Dermis blood vessel endothelial cell (primary cell): ENCODE measurements at regions not wholly inside any gene's neighbourhood (a gene's known extent, or its start where the extent isn't known, plus 50 kb on each side); places are given as distances from the start of the nearest gene placed in this dataset.

Experiments
- DNase-seq: peaks from one replicate; pipeline ENCODE4 v3.0.0; 2010

DNA sequence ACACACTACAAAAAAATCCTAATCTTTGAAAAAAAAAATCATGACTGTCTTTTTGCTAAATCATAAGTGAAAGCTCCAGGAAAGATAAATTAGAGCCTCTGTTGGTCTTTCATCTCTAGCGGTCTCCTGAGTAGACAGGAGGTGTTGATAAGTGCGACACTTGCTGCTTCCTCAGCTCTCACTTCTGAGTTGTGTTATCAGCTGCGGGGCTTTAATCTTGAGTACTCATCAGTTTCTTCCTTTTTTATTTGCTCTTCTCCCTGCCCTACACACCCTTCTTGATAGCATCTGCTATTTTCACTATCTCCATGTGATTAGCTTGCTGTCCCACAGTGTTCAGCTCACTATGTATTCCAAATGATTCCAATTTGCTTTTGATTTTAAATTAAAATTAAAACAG, 1449.2 kb downstream of the C4orf33 start:
- no peak for DNase-seq

- no peak for DNase-seq
These were observed 1449.6 kb downstream of the C4orf33 start for GRCh38 chr4:130545596-130545995.

- DNase-seq, result no peak
These were observed 1463.3 kb downstream of the C4orf33 start for GRCh38 chr4:130559268-130559667.

DNA sequence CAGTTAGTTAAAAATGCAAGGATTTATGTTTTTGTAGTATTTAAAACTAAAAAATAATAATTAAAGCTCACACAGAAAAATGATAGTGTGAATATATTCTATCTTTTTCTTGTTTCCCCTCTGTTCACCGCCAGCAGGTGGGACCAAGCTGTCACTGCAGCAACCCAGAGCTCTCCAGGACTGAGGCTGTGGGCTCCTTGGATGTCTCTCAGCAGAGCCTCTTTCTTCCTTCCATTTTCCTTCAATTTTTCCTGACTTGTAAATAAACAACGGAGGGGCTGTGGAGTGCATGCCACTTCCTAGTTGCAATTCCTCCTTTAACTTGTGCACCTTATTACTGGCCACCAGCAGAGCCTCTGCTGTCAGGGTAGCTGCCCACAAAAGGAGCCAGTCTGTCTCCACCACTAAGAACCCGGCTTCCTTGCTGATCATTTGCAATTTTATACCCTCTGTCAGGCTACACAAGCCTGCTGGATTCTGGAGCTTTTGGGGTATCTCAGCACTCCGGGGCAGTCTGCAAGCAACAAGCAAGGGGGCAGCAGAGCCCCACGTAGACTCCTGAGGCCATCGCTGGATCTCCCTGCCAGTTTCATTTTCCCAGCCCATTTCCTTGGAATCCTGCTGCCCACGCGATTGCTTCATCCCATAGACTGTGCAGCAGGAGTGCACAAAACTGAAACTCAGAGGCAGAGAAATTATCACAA, 1467.4 kb downstream of the C4orf33 start:
- DNase-seq, result no peak

- DNase-seq, result no peak
These were observed 1468.0 kb downstream of the C4orf33 start for GRCh38 chr4:130563889-130564418.

- DNase-seq, result no peak
These were observed 1472.8 kb downstream of the C4orf33 start for GRCh38 chr4:130568746-130569145.

GRCh38 chr4:130573742-130574141, 1477.8 kb downstream of the C4orf33 start:
- no peak for DNase-seq

DNA sequence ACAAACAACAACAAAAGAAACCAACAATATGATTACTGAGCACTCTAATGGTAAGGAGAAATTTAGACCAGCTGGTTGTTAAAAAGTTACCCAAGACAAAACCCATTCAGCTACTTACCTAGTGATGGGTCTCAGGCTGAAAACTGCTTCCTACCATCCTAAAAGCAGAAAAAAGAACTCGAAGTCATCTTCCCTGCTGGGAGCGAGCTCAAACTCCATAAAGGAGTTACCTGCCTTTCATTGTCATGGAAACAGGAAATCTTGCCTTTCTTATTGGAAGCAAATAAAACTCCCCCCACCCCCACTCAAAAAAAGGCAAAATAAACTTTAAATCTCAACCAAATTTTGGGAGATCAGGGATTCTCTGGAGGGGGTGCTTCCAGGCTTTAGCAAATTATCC, 1478.3 kb downstream of the C4orf33 start:
- DNase-seq, result no peak

- DNase-seq, result no peak
These were observed 1480.3 kb downstream of the C4orf33 start for GRCh38 chr4:130576218-130576617.

- DNase-seq, result no peak
These were observed 1495.1 kb downstream of the C4orf33 start for GRCh38 chr4:130591091-130591490.

GRCh38 chr4:130600706-130601105, 1504.8 kb downstream of the C4orf33 start:
- DNase-seq, result no peak

DNA sequence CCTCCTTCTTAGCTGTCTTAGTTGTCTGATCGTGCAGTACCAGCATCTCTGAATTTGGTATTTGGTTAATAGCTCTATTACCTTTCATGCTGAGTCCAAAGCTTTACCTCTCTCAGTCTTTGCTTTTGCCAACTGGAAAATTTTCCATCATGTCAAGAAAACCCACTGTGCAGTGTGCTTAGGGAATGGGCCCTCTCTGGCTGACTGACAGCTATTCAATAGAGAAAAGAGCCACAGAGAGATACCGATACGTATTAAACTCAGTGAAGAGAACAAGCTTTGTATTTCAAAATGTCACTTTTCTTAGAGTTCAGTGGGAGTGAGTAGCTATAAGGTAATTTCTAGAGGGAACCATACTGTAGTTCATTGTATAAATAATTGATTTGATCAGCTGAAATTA, 1507.1 kb downstream of the C4orf33 start:
- no peak for DNase-seq

GRCh38 chr4:130608121-130608520, 1512.2 kb downstream of the C4orf33 start:
- DNase-seq, result no peak

- DNase-seq, result no peak
These were observed 1532.6 kb downstream of the C4orf33 start for GRCh38 chr4:130628531-130628930.

DNA sequence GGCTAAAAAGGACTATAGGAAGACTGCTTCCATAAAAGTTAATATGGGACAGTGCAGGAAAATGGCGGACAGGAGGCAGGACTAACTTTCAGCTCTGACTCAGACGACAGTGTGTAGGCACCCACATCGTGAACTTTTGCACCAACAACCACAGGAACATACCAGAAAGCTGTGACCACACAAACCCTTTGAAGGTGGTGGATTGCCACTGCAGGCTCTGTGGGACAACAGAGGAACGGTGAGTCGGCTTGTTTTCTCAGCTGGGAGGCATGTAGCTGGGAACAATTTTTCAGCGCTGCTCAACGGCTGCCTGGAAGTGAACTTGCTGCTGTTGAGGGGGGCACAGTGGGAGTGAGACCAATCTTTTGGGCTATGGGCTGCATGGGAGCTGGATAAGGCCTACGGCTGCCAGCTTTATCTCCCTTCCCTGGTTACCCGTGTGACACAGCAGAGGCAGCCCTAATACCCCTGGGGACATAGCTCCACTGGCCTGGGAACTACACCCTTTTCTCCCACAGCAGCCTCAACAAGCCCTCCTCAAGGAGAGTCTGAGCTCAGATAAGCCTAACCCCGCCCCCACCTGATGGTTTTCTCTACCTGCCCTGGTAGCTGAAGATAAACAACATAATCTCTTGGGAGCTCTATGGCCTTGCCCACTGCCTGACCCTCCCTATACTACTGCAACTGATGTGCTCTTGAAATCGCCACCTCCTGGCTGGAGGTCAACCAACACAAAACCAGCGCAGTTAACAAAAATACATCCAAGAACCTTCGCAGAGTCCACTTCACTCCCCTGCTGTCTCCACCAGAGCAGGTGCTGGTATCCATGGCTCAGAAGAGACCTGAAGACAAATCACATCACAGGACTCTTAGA, 1537.0 kb downstream of the C4orf33 start:
- no peak for DNase-seq

GRCh38 chr4:130636486-130636885, 1540.5 kb downstream of the C4orf33 start:
- no peak for DNase-seq

DNA sequence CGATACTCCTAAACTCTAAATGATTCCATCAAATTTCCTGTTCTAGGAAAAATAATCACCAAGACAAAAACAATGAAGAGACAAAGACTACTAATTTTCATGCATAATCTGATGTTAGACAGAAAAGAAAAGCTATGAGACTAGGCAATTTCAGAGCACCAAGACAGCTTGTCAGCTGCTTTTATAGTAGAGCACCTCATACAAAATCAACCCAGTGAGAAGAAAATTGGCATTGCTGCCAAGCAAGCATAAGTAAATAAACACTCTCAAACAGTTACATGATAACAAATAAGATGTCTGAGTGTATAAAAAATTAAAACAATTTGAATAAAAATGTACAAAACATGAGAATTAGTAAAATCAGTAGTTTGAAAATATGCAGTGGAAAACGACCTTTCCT, 1544.6 kb downstream of the C4orf33 start:
- no peak for DNase-seq

DNA sequence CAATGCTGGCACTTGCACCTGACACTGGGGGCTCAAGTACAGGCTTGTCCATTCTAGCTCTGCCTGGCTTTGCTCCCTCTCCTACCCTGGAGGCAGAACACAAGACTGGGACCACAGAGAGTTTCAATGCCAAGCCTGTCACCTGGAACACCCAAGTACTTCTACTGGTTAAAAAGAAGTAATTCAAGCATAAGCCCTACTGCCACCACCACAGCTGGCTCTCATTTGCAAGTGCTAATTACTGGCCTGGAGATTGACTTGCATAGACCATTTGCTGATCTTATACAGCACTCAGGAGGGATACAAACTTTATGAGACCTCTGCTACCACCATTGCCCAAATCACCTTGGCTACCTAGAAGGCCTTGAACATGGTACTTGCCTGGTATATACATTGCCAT, 1550.9 kb downstream of the C4orf33 start:
- no peak for DNase-seq

DNA sequence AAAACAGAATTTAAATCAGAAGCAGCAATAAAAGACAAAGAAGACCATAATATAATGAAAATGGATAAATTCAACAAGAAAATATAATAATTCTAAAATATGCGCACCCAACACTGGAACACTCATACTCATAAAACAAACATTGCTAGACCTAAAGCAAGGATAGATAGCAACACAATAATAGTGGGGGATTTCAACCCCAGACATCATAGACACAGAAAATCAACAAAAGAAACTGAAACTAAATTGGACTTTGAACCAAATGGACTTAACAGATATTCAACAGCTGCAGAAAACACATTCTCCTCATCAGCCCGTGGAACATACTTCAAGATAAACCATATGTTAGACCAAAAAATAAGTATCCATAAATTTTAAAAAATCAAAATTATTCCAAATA, 1552.6 kb downstream of the C4orf33 start:
- no peak for DNase-seq

DNA sequence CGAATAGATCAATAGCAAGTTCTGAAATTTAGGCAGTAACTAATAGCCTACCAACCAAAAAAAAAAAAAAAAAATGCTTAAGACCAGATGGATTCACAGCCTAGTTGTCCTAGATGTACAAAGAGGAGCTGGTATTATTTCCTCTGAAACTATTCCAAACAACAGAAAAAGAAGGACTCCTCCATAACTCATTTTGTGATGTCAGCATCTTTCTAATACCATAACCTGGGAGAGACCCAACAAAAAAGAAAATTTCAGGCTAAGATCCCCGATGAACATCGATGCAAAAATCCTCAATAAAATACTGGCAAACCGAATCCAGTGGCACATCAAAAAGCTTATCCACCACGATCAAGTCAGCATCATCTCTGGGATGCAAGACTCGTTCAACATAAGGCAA, 1557.9 kb downstream of the C4orf33 start:
- DNase-seq, result no peak

DNA sequence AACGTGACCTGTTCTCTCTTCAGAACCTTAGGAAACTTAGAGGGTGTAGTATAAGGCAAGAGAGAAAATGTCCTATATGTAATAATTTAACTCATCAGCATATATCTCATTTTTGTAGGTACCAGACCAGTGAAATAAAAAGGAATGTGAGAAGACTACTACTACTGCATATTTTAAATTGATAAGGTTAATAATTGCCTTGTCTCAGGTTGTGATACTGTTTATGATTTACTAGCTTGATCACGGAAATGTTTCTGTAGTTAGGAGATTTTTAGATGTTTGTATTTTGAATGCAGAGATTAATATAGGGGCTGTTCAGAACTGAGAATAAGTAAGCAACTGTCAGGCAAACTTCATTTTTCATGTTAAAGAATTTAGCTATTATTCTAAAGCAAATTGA, 1563.4 kb downstream of the C4orf33 start:
- no peak for DNase-seq

- DNase-seq, result no peak
These were observed 1572.9 kb downstream of the C4orf33 start for GRCh38 chr4:130668859-130669258.

DNA sequence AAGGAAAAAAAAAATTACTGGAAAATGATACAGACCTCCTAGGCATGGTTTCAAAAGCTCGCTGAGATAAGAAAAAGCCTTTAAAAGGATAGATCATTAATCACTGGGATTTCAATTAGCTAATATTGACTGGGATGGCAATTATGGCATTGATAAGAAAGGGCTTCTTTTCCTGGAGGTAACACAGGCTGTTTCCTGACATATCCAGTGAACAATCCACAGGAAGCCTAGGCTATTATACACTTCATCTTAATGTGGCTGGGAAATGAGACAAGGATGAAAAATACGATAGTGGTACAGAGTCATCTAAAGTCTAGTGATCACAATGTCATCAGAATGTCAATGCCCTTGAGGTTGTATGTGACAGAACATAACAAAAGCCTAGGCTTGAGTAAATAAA, 1579.3 kb downstream of the C4orf33 start:
- no peak for DNase-seq

DNA sequence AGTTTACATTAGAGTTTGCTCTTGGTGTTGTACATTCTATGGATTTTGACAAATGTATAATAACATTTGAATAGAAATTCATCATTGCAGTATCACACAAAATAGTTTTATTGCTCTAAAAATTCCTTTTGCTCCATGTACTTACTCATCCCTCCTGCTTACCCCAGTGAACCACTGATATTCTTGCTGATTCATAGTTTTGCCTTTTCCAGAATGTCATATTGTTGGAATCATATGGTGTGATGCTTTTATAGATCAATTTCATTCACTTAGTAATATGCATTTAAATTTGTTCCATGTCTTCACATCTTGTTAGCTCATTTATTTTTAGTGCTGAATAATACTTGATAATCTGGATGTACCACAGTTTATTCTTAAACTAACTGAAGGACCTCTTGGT, 1593.2 kb downstream of the C4orf33 start:
- no peak for DNase-seq
